IMR-90 (cell line): ENCODE measurements at regions not wholly inside any gene's neighbourhood (a gene's known extent, or its start where the extent isn't known, plus 50 kb on each side); places are given as distances from the start of the nearest gene placed in this dataset.
"Not testable (repeated sequence)": the region's sequence is repeated elsewhere in the genome, so short reads cannot be mapped to it uniquely, and the experiment has no call there.

Experiments
- ATAC-seq: fragments of 200-7000 bp; cut with Tn5 transposase; 2 replicates; pipeline ENCODE4 v1.9.1; 2020; ENCODE audit warnings: low read depth, mild to moderate bottlenecking, moderate library complexity
- BruUV-seq: library from RNA; stranded (reverse); fragments of 400-500 nt; replicated peaks from 2 replicates; lab custom pipeline; 2021; lab: Mats Ljungman, UMichigan
- CTCF ChIA-PET: fragments of 300-600 bp; formaldehyde crosslinking; extraction: SDS; loops from one replicate; lab custom pipeline; 2021; ENCODE audit warnings: antibody characterized with exemption; lab: Yijun Ruan, JAX
- POLR2A ChIA-PET: fragments of 300-600 bp; sonication (Branson Sonifier 250); formaldehyde crosslinking; loops from one replicate; lab custom pipeline; 2022; ENCODE audit warnings: antibody characterized with exemption; ENCODE audit not compliant: unreplicated experiment; lab: Charles Lee
- DNase-seq: peaks from one replicate; pipeline ENCODE4 v3.0.0; 2013
- H2AFZ ChIP-seq: replicated peaks from 2 replicates; pipeline ENCODE3; 2013; ENCODE audit warnings: low read length, mild to moderate bottlenecking; ENCODE audit not compliant: poor library complexity
- H2AK5ac ChIP-seq: 2 replicates; pipeline ENCODE4 v1.6.1; 2013; ENCODE audit warnings: low read depth, low read length, inconsistent platforms
- H2AK9ac ChIP-seq: replicated peaks from 2 replicates; pipeline ENCODE3; 2013; ENCODE audit warnings: mild to moderate bottlenecking, low read depth, low read length, moderate library complexity; ENCODE audit not compliant: poor library complexity
- H2BK120ac ChIP-seq: 2 replicates; pipeline ENCODE4 v1.6.1; 2013; ENCODE audit warnings: low read depth, low read length, inconsistent platforms
- H2BK15ac ChIP-seq: 3 replicates; pipeline ENCODE4 v1.6.1; 2013; ENCODE audit warnings: low read depth, low read length, inconsistent platforms
- H2BK20ac ChIP-seq: 2 replicates; pipeline ENCODE4 v1.6.1; 2013; ENCODE audit warnings: low read depth, mild to moderate bottlenecking, inconsistent platforms, low read length, moderate library complexity
- H2BK5ac ChIP-seq: 2 replicates; pipeline ENCODE4 v1.6.1; 2013; ENCODE audit warnings: mild to moderate bottlenecking, low read depth, low read length, inconsistent platforms; ENCODE audit not compliant: poor library complexity, severe bottlenecking
- H3K14ac ChIP-seq: replicated peaks from 2 replicates; pipeline ENCODE4 v1.6.1; 2013; ENCODE audit warnings: low read depth, low read length, inconsistent platforms
- H3K18ac ChIP-seq: 2 replicates; pipeline ENCODE4 v1.6.1; 2013; ENCODE audit warnings: low read depth, low read length, control low read depth
- H3K23ac ChIP-seq: 2 replicates; pipeline ENCODE4 v1.6.1; 2013; ENCODE audit warnings: low read depth, low read length, inconsistent platforms
- H3K27ac ChIP-seq: 2 replicates; pipeline ENCODE4 v1.5.1; 2013; ENCODE audit warnings: mild to moderate bottlenecking, control low read depth, low read length; ENCODE audit not compliant: insufficient read depth
- H3K27me3 ChIP-seq: 2 replicates; pipeline ENCODE4 v1.6.1; 2013; ENCODE audit warnings: low read length; ENCODE audit not compliant: control insufficient read depth, insufficient read depth
- H3K36me3 ChIP-seq: 2 replicates; pipeline ENCODE4 v1.6.1; 2013; ENCODE audit warnings: low read length, mixed read lengths; ENCODE audit not compliant: control insufficient read depth, insufficient read depth
- H3K4ac ChIP-seq: 2 replicates; pipeline ENCODE4 v1.6.1; 2013; ENCODE audit warnings: low read depth, low read length, inconsistent platforms
- H3K4me1 ChIP-seq: 2 replicates; pipeline ENCODE4 v1.6.1; 2013; ENCODE audit warnings: low read length, mixed read lengths; ENCODE audit not compliant: control insufficient read depth, insufficient read depth
- H3K4me2 ChIP-seq: 2 replicates; pipeline ENCODE4 v1.6.1; 2013; ENCODE audit warnings: low read depth, mild to moderate bottlenecking, control low read depth, low read length, moderate library complexity
- H3K4me3 ChIP-seq: 2 replicates; pipeline ENCODE4 v1.5.1; 2013; ENCODE audit warnings: low read depth, mild to moderate bottlenecking, control low read depth, low read length, moderate library complexity; ENCODE audit not compliant: insufficient read depth
- H3K56ac ChIP-seq: 2 replicates; pipeline ENCODE4 v1.6.1; 2013; ENCODE audit warnings: low read length, inconsistent platforms; ENCODE audit not compliant: insufficient read depth; ENCODE audit errors: extremely low read depth
- H3K79me1 ChIP-seq, 2 experiments: 2 replicates each; pipeline ENCODE4 v1.6.1; 2013; ENCODE audit warnings: low read length in 2 of 2, inconsistent platforms in 1 of 2, low read depth in 1 of 2
- H3K9ac ChIP-seq: 2 replicates; pipeline ENCODE4 v1.6.1; 2013; ENCODE audit warnings: low read depth, low read length, control low read depth
- H3K9me1 ChIP-seq: 2 replicates; pipeline ENCODE4 v1.6.1; 2013; ENCODE audit warnings: low read length, inconsistent platforms; ENCODE audit not compliant: insufficient read depth
- H3K9me3 ChIP-seq: 2 replicates; pipeline ENCODE4 v1.6.1; 2013; ENCODE audit warnings: low read length; ENCODE audit not compliant: control insufficient read depth, insufficient read depth
- H4K20me1 ChIP-seq: 2 replicates; pipeline ENCODE4 v1.6.1; 2013; ENCODE audit warnings: low read length, inconsistent platforms; ENCODE audit not compliant: insufficient read depth
- H4K5ac ChIP-seq: 2 replicates; pipeline ENCODE4 v1.6.1; 2013; ENCODE audit warnings: mild to moderate bottlenecking, low read depth, low read length, control low read depth
- H4K8ac ChIP-seq, 2 experiments: 2 replicates each; pipeline ENCODE4 v1.6.1; 2013; ENCODE audit warnings: low read depth in 2 of 2, low read length in 2 of 2, control low read depth in 1 of 2, inconsistent platforms in 1 of 2
- H4K91ac ChIP-seq: 2 replicates; pipeline ENCODE4 v1.6.1; 2013; ENCODE audit warnings: low read depth, low read length, inconsistent platforms; ENCODE audit not compliant: insufficient read depth
- WGBS, 2 experiments: methylation state at CpG; one replicate each; pipeline versions ENCODE4 v1.1.5 to v1.1.7; 2013; ENCODE audit warnings: missing lambda C conversion rate in 2 of 2; ENCODE audit not compliant: insufficient read length in 1 of 2; ENCODE audit errors: extremely low coverage in 2 of 2; 5-methylcytosine and 5-hydroxymethylcytosine counted together
- dilution Hi-C: fragments of 300-500 bp; cut with HindIII; formaldehyde crosslinking; loops from one replicate; pipeline ENCODE4 v1.14.3; 2018; ENCODE audit warnings: low sequenced_read_pairs; ENCODE audit not compliant: unreplicated experiment
- in situ Hi-C: fragments of 300-500 bp; cut with MboI; formaldehyde crosslinking; loops from 3 replicates; pipeline ENCODE4 v1.14.3; 2019; ENCODE audit warnings: low sequenced_read_pairs, inconsistent platforms, mixed read lengths
- intact Hi-C: fragments of 100-400 bp; cut with micrococcal nuclease; formaldehyde crosslinking; loops from 2 replicates; pipeline ENCODE4 v1.10.0; 2022

GRCh38 chr12:128113250-128113649 is 153.7 kb upstream of the TMEM132C start:
- H2AFZ ChIP-seq, H3K23ac ChIP-seq, H3K4me1 ChIP-seq, H3K79me1 ChIP-seq, H3K4ac ChIP-seq, H2BK15ac ChIP-seq, H3K27me3 ChIP-seq, H4K8ac ChIP-seq, H3K36me3 ChIP-seq, H2AK5ac ChIP-seq, H2BK20ac ChIP-seq, ATAC-seq, H3K14ac ChIP-seq, H3K9ac ChIP-seq, DNase-seq, BruUV-seq, POLR2A ChIA-PET, H3K56ac ChIP-seq, in situ Hi-C loops, intact Hi-C loops, CTCF ChIA-PET, H3K18ac ChIP-seq, H2BK5ac ChIP-seq, H4K5ac ChIP-seq, H3K27ac ChIP-seq, H3K4me3 ChIP-seq, dilution Hi-C loops, H3K9me1 ChIP-seq, H3K4me2 ChIP-seq, H4K91ac ChIP-seq, H4K20me1 ChIP-seq, H2AK9ac ChIP-seq, H2BK120ac ChIP-seq: not testable (repeated sequence)
- peaks cover 21% of the 10 kb centered on the region; the same call in 1 of the 2 replicates for H3K9me3 ChIP-seq
- 72% methylated on average over 3 of the region's 5 CpGs; no CpG with 5 or more reads in 1 of the 2 experiments for WGBS, 2 experiments
